ENCODE measurements at regions not wholly inside any gene's neighbourhood (a gene's known extent, or its start where the extent isn't known, plus 50 kb on each side); places are given as distances from the start of the nearest gene placed in this dataset.

DNA sequence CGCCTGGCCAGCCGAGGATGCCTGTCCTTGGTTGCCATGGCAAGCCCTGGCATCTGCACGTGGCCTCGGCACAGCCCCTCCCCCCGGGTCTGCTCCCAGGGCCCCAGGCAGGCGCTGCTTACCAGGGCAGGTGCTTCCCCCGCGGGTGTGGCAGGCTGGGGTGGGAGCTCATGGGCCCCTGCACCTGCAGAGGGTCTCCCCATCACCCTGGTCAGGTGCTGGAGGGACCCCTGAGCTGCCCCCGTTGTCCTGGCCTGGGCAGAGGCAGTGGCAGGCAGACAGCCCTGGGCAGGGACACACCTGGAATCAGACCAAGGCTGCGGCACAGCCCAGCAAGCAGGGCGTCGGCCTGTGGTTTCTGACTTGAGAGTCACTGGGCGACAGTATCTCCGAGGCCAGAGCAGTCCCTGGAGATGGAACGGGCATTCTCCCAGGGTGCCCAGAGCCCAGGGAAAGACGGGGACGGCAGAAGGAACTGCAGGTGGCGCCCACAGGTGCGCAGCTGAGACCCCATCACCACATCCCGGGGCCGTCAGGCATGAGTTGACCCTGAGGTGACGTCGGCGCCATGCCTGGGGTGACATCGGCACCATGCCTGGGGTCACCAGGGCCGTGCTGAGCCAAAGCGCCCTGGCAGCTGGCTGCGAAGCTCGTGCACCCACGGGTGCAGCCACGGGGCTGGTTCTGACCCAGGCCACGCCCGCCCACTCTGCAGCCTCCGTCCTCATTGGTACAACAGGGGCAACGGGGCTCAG is 56.1 kb upstream of the FBRSL1 start:
- TF ChIP-seq, protein P1, sequence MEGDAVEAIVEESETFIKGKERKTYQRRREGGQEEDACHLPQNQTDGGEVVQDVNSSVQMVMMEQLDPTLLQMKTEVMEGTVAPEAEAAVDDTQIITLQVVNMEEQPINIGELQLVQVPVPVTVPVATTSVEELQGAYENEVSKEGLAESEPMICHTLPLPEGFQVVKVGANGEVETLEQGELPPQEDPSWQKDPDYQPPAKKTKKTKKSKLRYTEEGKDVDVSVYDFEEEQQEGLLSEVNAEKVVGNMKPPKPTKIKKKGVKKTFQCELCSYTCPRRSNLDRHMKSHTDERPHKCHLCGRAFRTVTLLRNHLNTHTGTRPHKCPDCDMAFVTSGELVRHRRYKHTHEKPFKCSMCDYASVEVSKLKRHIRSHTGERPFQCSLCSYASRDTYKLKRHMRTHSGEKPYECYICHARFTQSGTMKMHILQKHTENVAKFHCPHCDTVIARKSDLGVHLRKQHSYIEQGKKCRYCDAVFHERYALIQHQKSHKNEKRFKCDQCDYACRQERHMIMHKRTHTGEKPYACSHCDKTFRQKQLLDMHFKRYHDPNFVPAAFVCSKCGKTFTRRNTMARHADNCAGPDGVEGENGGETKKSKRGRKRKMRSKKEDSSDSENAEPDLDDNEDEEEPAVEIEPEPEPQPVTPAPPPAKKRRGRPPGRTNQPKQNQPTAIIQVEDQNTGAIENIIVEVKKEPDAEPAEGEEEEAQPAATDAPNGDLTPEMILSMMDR (IDR thresholded peaks at IDR 0.05): no peak
- TF ChIP-seq EP300 (IDR thresholded peaks at IDR 0.05) (no peak), POLR2AphosphoS5 (IDR thresholded peaks at IDR 0.05) (no peak), POLR2A (IDR thresholded peaks at IDR 0.05) (no peak)
